HCT116 (cell line): ENCODE measurements at regions not wholly inside any gene's neighbourhood (a gene's known extent, or its start where the extent isn't known, plus 50 kb on each side); places are given as distances from the start of the nearest gene placed in this dataset.

Experiments used
- ATAC-seq: fragments of 200-7000 bp; cut with Tn5 transposase; 2 replicates; pipeline ENCODE4 v1.9.1; 2020; ENCODE audit warnings: mild to moderate bottlenecking, moderate library complexity
- BruUV-seq: library from RNA; stranded (reverse); fragments of 400-500 nt; replicated peaks from 2 replicates; lab custom pipeline; 2021; lab: Mats Ljungman, UMichigan
- CTCF ChIA-PET: fragments of 300-600 bp; sonication (Branson Sonifier 250); formaldehyde crosslinking; loops from one replicate; lab custom pipeline; 2021; ENCODE audit warnings: antibody characterized with exemption; lab: Charles Lee
- POLR2A ChIA-PET: fragments of 300-600, 350-600 bp; sonication (Branson Sonifier 250); formaldehyde crosslinking; loops from one replicate; lab custom pipeline; 2021; ENCODE audit warnings: antibody characterized with exemption; lab: Charles Lee
- RAD21 ChIA-PET, 2 experiments: fragments of 300-600 bp; sonication (Branson Sonifier 250); formaldehyde crosslinking; loops; one replicate each; lab custom pipeline; 2023; ENCODE audit warnings: low total read pairs in 2 of 2; ENCODE audit not compliant: uncharacterized antibody in 2 of 2, unreplicated experiment in 2 of 2, low non-redundant PET in 1 of 2; lab: Charles Lee
- DNase-seq: peaks from one replicate; pipeline ENCODE4 v3.0.0-alpha.2; 2010; ENCODE audit warnings: low read depth, low spot score
- H2AFZ ChIP-seq: fragments of 200-600 bp; shearing (Covaris generic), sonication (generic); 2 replicates; pipeline ENCODE4 v1.6.1; 2017; ENCODE audit warnings: low read depth, mixed run types, mixed read lengths, antibody characterized with exemption, low read length; ENCODE audit not compliant: poor library complexity, severe bottlenecking
- H3K27ac ChIP-seq: 2 replicates; pipeline ENCODE4 v1.5.1; 2012; ENCODE audit warnings: low read depth, low read length
- H3K27me3 ChIP-seq: fragments of 200-600 bp; sonication (generic); 2 replicates; pipeline ENCODE4 v1.6.1; 2016; ENCODE audit warnings: mixed run types, low read length, mixed read lengths; ENCODE audit not compliant: insufficient read depth
- H3K36me3 ChIP-seq, 2 experiments: fragments of 200-500 bp in 1 of 2; fragments of 200-600 bp in 1 of 2; sonication (Bioruptor generic) in 1 of 2; sonication (generic) in 1 of 2; 2 replicates each; pipeline versions ENCODE4 v1.5.1 to v1.6.1; 2014 to 2016; ENCODE audit warnings: low read length in 2 of 2, inconsistent platforms in 1 of 2, mixed read lengths in 1 of 2, mixed run types in 1 of 2; ENCODE audit not compliant: insufficient read depth in 2 of 2, control insufficient read depth in 1 of 2
- H3K4me1 ChIP-seq, 2 experiments: fragments of 200-600 bp in 1 of 2; sonication (generic) in 1 of 2; 2 replicates each; pipeline versions ENCODE4 v1.5.1 to v1.6.1; 2012 to 2017; ENCODE audit warnings: low read length in 2 of 2, inconsistent platforms in 1 of 2, mild to moderate bottlenecking in 1 of 2, mixed read lengths in 1 of 2, mixed run types in 1 of 2, moderate library complexity in 1 of 2; ENCODE audit not compliant: insufficient read depth in 2 of 2, control insufficient read depth in 1 of 2
- H3K4me2 ChIP-seq: fragments of 200-600 bp; sonication (generic); 2 replicates; pipeline ENCODE4 v1.6.1; 2017; ENCODE audit warnings: mixed run types, low read length, mixed read lengths
- H3K4me3 ChIP-seq, 2 experiments: fragments of 200-600 bp in 1 of 2; sonication (generic) in 1 of 2; replicated peaks in 1 of 2; 2 replicates each; pipeline ENCODE4 v1.5.1; 2011 to 2016; ENCODE audit warnings: low read length in 2 of 2, control low read depth in 1 of 2, low read depth in 1 of 2, mild to moderate bottlenecking in 1 of 2, mixed read lengths in 1 of 2, mixed run types in 1 of 2
- H3K79me2 ChIP-seq: fragments of 200-600 bp; sonication (generic); 2 replicates; pipeline ENCODE4 v1.6.1; 2017; ENCODE audit warnings: mild to moderate bottlenecking, mixed run types, low read length, moderate library complexity, mixed read lengths; ENCODE audit not compliant: insufficient read depth
- H3K9ac ChIP-seq: fragments of 200-600 bp; sonication (generic); 2 replicates; pipeline ENCODE4 v1.6.1; 2016; ENCODE audit warnings: low read length, mixed read lengths
- H3K9me2 ChIP-seq: fragments of 200-600 bp; sonication (generic), shearing (Covaris generic); 2 replicates; pipeline ENCODE4 v1.6.1; 2017; ENCODE audit warnings: mixed run types, mild to moderate bottlenecking, moderate library complexity; ENCODE audit not compliant: insufficient read depth
- H3K9me3 ChIP-seq, 2 experiments: fragments of 200-500 bp in 1 of 2; fragments of 200-600 bp in 1 of 2; sonication (Bioruptor generic) in 1 of 2; sonication (generic) in 1 of 2; 2 replicates each; pipeline ENCODE4 v1.6.1; 2014 to 2017; ENCODE audit warnings: low read length in 2 of 2, mixed read lengths in 2 of 2, inconsistent platforms in 1 of 2, low read depth in 1 of 2, mild to moderate bottlenecking in 1 of 2, mixed run types in 1 of 2, moderate library complexity in 1 of 2; ENCODE audit not compliant: control insufficient read depth in 1 of 2, insufficient read depth in 1 of 2
- H4K20me1 ChIP-seq: fragments of 200-600 bp; sonication (generic), shearing (Covaris generic); 2 replicates; pipeline ENCODE4 v1.6.1; 2017; ENCODE audit warnings: mixed run types, mild to moderate bottlenecking, moderate library complexity; ENCODE audit not compliant: insufficient read depth
- CBX3 ChIP-seq: IDR thresholded peaks from 2 replicates; pipeline ENCODE4 v1.6.1; 2012; ENCODE audit warnings: low read depth
- CEBPB ChIP-seq: IDR thresholded peaks from 2 replicates; pipeline ENCODE4 v1.6.1; 2012; ENCODE audit warnings: low read depth
- CTCF ChIP-seq, 3 experiments: fragments of 200-600 bp in 1 of 3; sonication (generic) in 1 of 3; IDR thresholded peaks in 2 of 3; conservative IDR thresholded peaks in 1 of 3; 2 replicates each; pipeline ENCODE4 v1.5.1; 2012 to 2017; ENCODE audit warnings: low read depth in 2 of 3, low read length in 2 of 3, antibody characterized with exemption in 1 of 3, borderline replicate concordance in 1 of 3, control low read depth in 1 of 3, mild to moderate bottlenecking in 1 of 3, mixed read lengths in 1 of 3, mixed run types in 1 of 3, moderate library complexity in 1 of 3; ENCODE audit not compliant: insufficient read depth in 1 of 3
- ELF1 ChIP-seq: IDR thresholded peaks from 2 replicates; pipeline ENCODE4 v1.6.1; 2012; ENCODE audit warnings: low read depth, borderline replicate concordance
- EZH2 ChIP-seq: fragments of 200-600 bp; sonication (generic); IDR thresholded peaks from 2 replicates; pipeline ENCODE4 v1.6.1; 2017; ENCODE audit warnings: antibody characterized with exemption, mixed run types
- FOSL1 ChIP-seq: IDR thresholded peaks from 2 replicates; pipeline ENCODE4 v1.6.1; 2012; ENCODE audit warnings: low read depth
- JUND ChIP-seq: IDR thresholded peaks from 2 replicates; pipeline ENCODE4 v1.6.1; 2012
- POLR2A ChIP-seq: IDR thresholded peaks from 2 replicates; pipeline ENCODE4 v1.7.0; 2011; ENCODE audit warnings: borderline replicate concordance; ENCODE audit not compliant: insufficient read depth, insufficient read length; ENCODE audit errors: extremely low read depth
- SIN3A ChIP-seq: IDR thresholded peaks from 2 replicates; pipeline ENCODE4 v1.6.1; 2012; ENCODE audit warnings: low read depth
- SP1 ChIP-seq: IDR thresholded peaks from 2 replicates; pipeline ENCODE4 v1.6.1; 2012; ENCODE audit warnings: low read depth
- SRF ChIP-seq: IDR thresholded peaks from 2 replicates; pipeline ENCODE4 v1.6.1; 2012; ENCODE audit warnings: low read depth
- TCF7L2 ChIP-seq: IDR thresholded peaks from 2 replicates; pipeline ENCODE4 v1.7.0; 2011; ENCODE audit warnings: borderline replicate concordance, inconsistent platforms; ENCODE audit not compliant: insufficient read depth, insufficient read length; ENCODE audit errors: extremely low read depth
- YY1 ChIP-seq: IDR thresholded peaks from 2 replicates; pipeline ENCODE4 v1.6.1; 2011; ENCODE audit warnings: low read length, low read depth, moderate library complexity, mild to moderate bottlenecking; ENCODE audit not compliant: insufficient replicate concordance; ENCODE audit errors: extremely low read depth
- ZBTB33 ChIP-seq: IDR thresholded peaks from 2 replicates; pipeline ENCODE4 v1.6.1; 2011; ENCODE audit warnings: mild to moderate bottlenecking, low read length, moderate library complexity; ENCODE audit not compliant: insufficient replicate concordance; ENCODE audit errors: extremely low read depth
- ZFX ChIP-seq: fragments of 450-650 bp; IDR thresholded peaks from 2 replicates; pipeline ENCODE4 v1.6.1; 2017
- intact Hi-C: fragments of 100-400 bp; cut with micrococcal nuclease; formaldehyde crosslinking; loops from 2 replicates; pipeline ENCODE4 v1.10.0; 2022
- TF ChIP-seq, protein P1 (sequence below): IDR thresholded peaks from 2 replicates; pipeline ENCODE4 v1.6.1; 2012

DNA sequence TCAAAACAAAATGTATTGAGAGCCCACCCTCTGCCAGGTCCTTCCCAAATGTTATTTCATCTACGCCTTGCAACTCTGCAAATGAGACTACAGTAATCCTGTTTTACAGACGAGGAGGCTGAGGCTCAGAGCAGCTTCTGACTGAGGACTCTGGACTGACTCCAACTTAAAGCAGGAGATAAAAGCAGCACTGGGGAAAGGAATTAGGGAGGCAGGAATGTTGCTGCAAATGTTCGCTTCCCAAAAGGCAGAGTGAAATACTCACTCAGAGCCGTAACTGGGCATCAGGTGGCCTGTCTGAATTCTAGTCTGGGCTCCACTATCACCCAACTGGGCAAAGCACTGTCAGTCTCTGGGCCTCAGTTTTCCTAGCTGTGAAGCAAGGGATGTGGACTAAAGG is 94.7 kb upstream of the SRD5A3 start:
- Histone ChIP-seq H2AFZ (no peak overlapping the region), H3K4me2 (no peak overlapping the region), H3K36me3 (no peaks in the 10 kb centered on the region), H3K9me3 (no peaks in the 10 kb centered on the region), H4K20me1 (no peaks in the 10 kb centered on the region), H3K4me3 (no peak overlapping the region), H3K27me3 (no peaks in the 10 kb centered on the region), H3K27ac (no peak overlapping the region), H3K4me1 (no peaks in the 10 kb centered on the region), H3K9me2 (no peaks in the 10 kb centered on the region; the same call in 1 of the 2 replicates), H3K9ac (no peak overlapping the region), H3K79me2 (no peaks in the 10 kb centered on the region)
- intact Hi-C loops = no loop called here
- ATAC-seq (no peak), DNase-seq (no peak)
- TF ChIP-seq ZFX (no peak), EZH2 (no peak), JUND (no peak), POLR2A (no peak), YY1 (no peak)
- ChIA-PET CTCF (no interaction called here), RAD21 (no interaction called here), POLR2A (no interaction called here)
- no TSS peak for BruUV-seq

GRCh38 chr4:55251896-55252295 is 94.1 kb upstream of the SRD5A3 start:
- Histone ChIP-seq H3K9me3 (no peaks in the 10 kb centered on the region), H3K36me3 (no peaks in the 10 kb centered on the region), H3K9me2 (no peaks in the 10 kb centered on the region; the same call in 1 of the 2 replicates), H2AFZ (no peak overlapping the region), H3K79me2 (no peaks in the 10 kb centered on the region), H3K9ac (no peak overlapping the region), H3K4me2 (no peak overlapping the region), H3K4me3 (no peak overlapping the region), H3K27me3 (no peaks in the 10 kb centered on the region), H3K27ac (no peak overlapping the region), H3K4me1 (no peaks in the 10 kb centered on the region), H4K20me1 (no peaks in the 10 kb centered on the region)
- no TSS peak for BruUV-seq
- DNase-seq = no peak
- ChIA-PET POLR2A (no interaction called here), CTCF (no interaction called here), RAD21 (no interaction called here)
- ATAC-seq = no peak
- intact Hi-C loops = no loop called here
- TF ChIP-seq FOSL1 = no peak
- TF ChIP-seq ZBTB33 = no peak
- TF ChIP-seq CTCF (IDR thresholded peaks at IDR 0.05 in 2 of 3, conservative IDR thresholded peaks at IDR 0.05 in 1 of 3; ENCODE audit: borderline replicate concordance in 1 of 3, insufficient read depth in 1 of 3, low read depth in 2 of 3, low read length in 2 of 3) = no peak
- no peak for TF ChIP-seq SP1
- no peak for TF ChIP-seq POLR2A
- TF ChIP-seq SIN3A = no peak
- TF ChIP-seq, protein P1, sequence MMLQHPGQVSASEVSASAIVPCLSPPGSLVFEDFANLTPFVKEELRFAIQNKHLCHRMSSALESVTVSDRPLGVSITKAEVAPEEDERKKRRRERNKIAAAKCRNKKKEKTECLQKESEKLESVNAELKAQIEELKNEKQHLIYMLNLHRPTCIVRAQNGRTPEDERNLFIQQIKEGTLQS = no peak
- no peak for TF ChIP-seq CEBPB
- no peak for TF ChIP-seq TCF7L2
- no peak for TF ChIP-seq SRF
- TF ChIP-seq ELF1 = no peak
- no peak for TF ChIP-seq CBX3
- TF ChIP-seq YY1 = no peak
